A549 (cell line): ENCODE measurements at regions not wholly inside any gene's neighbourhood (a gene's known extent, or its start where the extent isn't known, plus 50 kb on each side); places are given as distances from the start of the nearest gene placed in this dataset.

Experiments used
- ATAC-seq, 2 experiments: fragments of 200-7000 bp in 1 of 2; fragments of >200 bp in 1 of 2; cut with Nextera tagmentation in 1 of 2; cut with Tn5 transposase in 1 of 2; 3 replicates each; pipeline versions ENCODE4 v1.8.0 to v1.9.1; 2018 to 2020; ENCODE audit warnings: mild to moderate bottlenecking in 1 of 2, moderate library complexity in 1 of 2
- CTCF ChIA-PET: fragments of 300-600 bp; sonication (Branson Sonifier 250); formaldehyde crosslinking; extraction: SDS; loops from one replicate; lab custom pipeline; 2021; ENCODE audit warnings: antibody characterized with exemption, inconsistent platforms; lab: Yijun Ruan, JAX
- POLR2A ChIA-PET: fragments of 350-600 bp; formaldehyde crosslinking; extraction: SDS; loops from one replicate; lab custom pipeline; 2021; ENCODE audit warnings: antibody characterized with exemption, inconsistent platforms; lab: Yijun Ruan, JAX
- DNase-seq, 2 experiments: peaks; one replicate each; pipeline versions ENCODE4 v3.0.0 to v3.0.0-alpha.2; 2011 to 2016; ENCODE audit warnings: low read depth in 1 of 2, low spot score in 1 of 2
- FAIRE-seq: peaks from 2 replicates; lab custom pipeline; 2011; peaks lifted over from hg19 to GRCh38; lab: Jason Lieb, UNC
- H3K27ac ChIP-seq, 2 experiments: fragments of >200 bp; sonication (Bioruptor Twin); formaldehyde crosslinking; 3 replicates each; pipeline ENCODE4 v1.5.1; 2016 to 2017
- H3K4me1 ChIP-seq: fragments of >200 bp; sonication (Bioruptor Twin); formaldehyde crosslinking; 3 replicates; pipeline ENCODE4 v1.6.1; 2016
- H3K4me2 ChIP-seq: fragments of >200 bp; sonication (Bioruptor Twin); formaldehyde crosslinking; 3 replicates; pipeline ENCODE4 v1.6.1; 2016
- H3K4me3 ChIP-seq: fragments of >200 bp; sonication (Bioruptor Twin); formaldehyde crosslinking; 3 replicates; pipeline ENCODE4 v1.5.1; 2016
- H3K9me3 ChIP-seq: fragments of >200 bp; sonication (Bioruptor Twin); formaldehyde crosslinking; 3 replicates; pipeline ENCODE4 v1.6.1; 2016
- BCL3 ChIP-seq: fragments of >200 bp; sonication (Bioruptor Twin); formaldehyde crosslinking; IDR thresholded peaks from 3 replicates; pipeline ENCODE4 v1.6.1; 2016
- CBX8 ChIP-seq: fragments of 200-600 bp; sonication (generic); IDR thresholded peaks from 2 replicates; pipeline ENCODE4 v1.6.1; 2016
- FOSL2 ChIP-seq, 2 experiments: fragments of 450-650 bp in 1 of 2; fragments of >200 bp in 1 of 2; sonication (Bioruptor Twin) in 1 of 2; formaldehyde crosslinking; IDR thresholded peaks; 2 replicates each; pipeline versions ENCODE4 v1.5.0 to v1.6.1; 2016 to 2020; ENCODE audit warnings: mild to moderate bottlenecking in 1 of 2, moderate library complexity in 1 of 2
- FOXS1 ChIP-seq: fragments of 250-450 bp; sonication (Bioruptor Pico); IDR thresholded peaks from 2 replicates; pipeline ENCODE4 v1.5.0; 2020; ENCODE audit warnings: mild to moderate bottlenecking, moderate library complexity
- HDAC2 ChIP-seq: fragments of 200-600 bp; sonication (generic); IDR thresholded peaks from 2 replicates; pipeline ENCODE4 v1.6.1; 2016
- HES2 ChIP-seq: fragments of >200 bp; sonication (Bioruptor Twin); formaldehyde crosslinking; IDR thresholded peaks from 2 replicates; pipeline ENCODE4 v1.6.1; 2016
- HEYL ChIP-seq: fragments of 250-450 bp; sonication (Bioruptor Pico); IDR thresholded peaks from 2 replicates; pipeline ENCODE4 v1.8.0; 2021; ENCODE audit warnings: mild to moderate bottlenecking, moderate library complexity
- HMGXB4 ChIP-seq: fragments of 250-450 bp; sonication (Bioruptor Pico); IDR thresholded peaks from 2 replicates; pipeline ENCODE4 v1.5.0; 2021; ENCODE audit warnings: mild to moderate bottlenecking, moderate library complexity, borderline replicate concordance
- JUN ChIP-seq, 2 experiments: fragments of >200 bp; sonication (Bioruptor Twin); formaldehyde crosslinking; IDR thresholded peaks; 2 replicates in 1 of 2; 3 replicates in 1 of 2; pipeline ENCODE4 v1.6.1; 2016 to 2017
- KDM1A ChIP-seq: fragments of 200-600 bp; sonication (generic); IDR thresholded peaks from 2 replicates; pipeline ENCODE4 v1.6.1; 2016; ENCODE audit warnings: low read depth, mild to moderate bottlenecking
- MAZ ChIP-seq: fragments of 150-350 bp; IDR thresholded peaks from 2 replicates; pipeline ENCODE4 v1.6.1; 2014; ENCODE audit warnings: antibody characterized with exemption, low read depth, low read length, borderline replicate concordance
- NFE2L2 ChIP-seq: fragments of 150-350 bp; conservative IDR thresholded peaks from 2 replicates; pipeline ENCODE4 v1.6.1; 2014; ENCODE audit warnings: low read length
- NPAS2 ChIP-seq: fragments of 250-450 bp; sonication (Bioruptor Pico); IDR thresholded peaks from 2 replicates; pipeline ENCODE4 v1.8.0; 2022; ENCODE audit warnings: mild to moderate bottlenecking, moderate library complexity, borderline replicate concordance
- NR3C1 ChIP-seq: fragments of >200 bp; sonication (Bioruptor Twin); formaldehyde crosslinking; IDR thresholded peaks from 3 replicates; pipeline ENCODE4 v1.6.1; 2017
- PHF8 ChIP-seq: fragments of 200-600 bp; sonication (generic); IDR thresholded peaks from 2 replicates; pipeline ENCODE4 v1.6.1; 2016; ENCODE audit warnings: low read depth, mild to moderate bottlenecking, antibody characterized with exemption, moderate library complexity, borderline replicate concordance
- RAD21 ChIP-seq, 2 experiments: fragments of >200 bp in 1 of 2; sonication (Bioruptor Twin) in 1 of 2; formaldehyde crosslinking in 1 of 2; IDR thresholded peaks in 1 of 2; conservative IDR thresholded peaks in 1 of 2; 2 replicates in 1 of 2; 3 replicates in 1 of 2; pipeline ENCODE4 v1.6.1; 2012 to 2018; ENCODE audit warnings: inconsistent platforms in 1 of 2
- RARB ChIP-seq: fragments of 250-450 bp; sonication (Bioruptor Pico); IDR thresholded peaks from 2 replicates; pipeline ENCODE4 v1.8.0; 2021; ENCODE audit warnings: mild to moderate bottlenecking, moderate library complexity
- RFX5 ChIP-seq: fragments of 450-650 bp; IDR thresholded peaks from 2 replicates; pipeline ENCODE4 v1.7.1; 2014; ENCODE audit warnings: antibody characterized with exemption, mild to moderate bottlenecking, moderate library complexity
- RNF2 ChIP-seq: fragments of 200-600 bp; sonication (generic); IDR thresholded peaks from 2 replicates; pipeline ENCODE4 v1.6.1; 2016; ENCODE audit warnings: low read depth, mild to moderate bottlenecking, antibody characterized with exemption, moderate library complexity, borderline replicate concordance
- SREBF2 ChIP-seq: fragments of 450-650 bp; IDR thresholded peaks from 2 replicates; pipeline ENCODE4 v1.6.1; 2014; ENCODE audit warnings: mild to moderate bottlenecking, moderate library complexity
- TP53 ChIP-seq: fragments of 250-450 bp; sonication (Bioruptor Pico); IDR thresholded peaks from 2 replicates; pipeline ENCODE4 v1.5.0; 2021; ENCODE audit warnings: mild to moderate bottlenecking, moderate library complexity
- ZSCAN20 ChIP-seq: fragments of 250-450 bp; sonication (Bioruptor Pico); IDR thresholded peaks from 2 replicates; pipeline ENCODE4 v1.8.0; 2022; ENCODE audit warnings: mild to moderate bottlenecking, moderate library complexity
- WGBS: methylation state at CpG from one replicate; pipeline ENCODE4 v1.1.6; 2017; ENCODE audit errors: missing lambda C conversion rate; 5-methylcytosine and 5-hydroxymethylcytosine counted together

GRCh38 chr3:8283193-8283592, 218.4 kb upstream of the LMCD1 start (continued):
- TF ChIP-seq FOSL2 (IDR thresholded peaks at IDR 0.05) (no peak), FOSL2 (CRISPR knock-in tag; IDR thresholded peaks at IDR 0.05) (no peak), FOXS1 (CRISPR knock-in tag) (no peak), NFE2L2 (no peak)

GRCh38 chr3:8286086-8286485, 215.5 kb upstream of the LMCD1 start:
- Histone ChIP-seq H3K4me3 (no peak overlapping the region), H3K4me1 (peaks cover 11% of the 10 kb centered on the region; the same call in 1 of the 3 replicates), H3K27ac (no peak overlapping the region), H3K4me2 (no peak overlapping the region), H3K9me3 (no peaks in the 10 kb centered on the region)
- ATAC-seq (no peak), DNase-seq (no peak), FAIRE-seq (no peak)
- 86% methylated on average over 5 of the region's 5 CpGs for WGBS
- TF ChIP-seq RAD21 (conservative IDR thresholded peaks at IDR 0.05 in 1 of 2, IDR thresholded peaks at IDR 0.05 in 1 of 2): no peak
- no peak for TF ChIP-seq RARB (CRISPR knock-in tag)
- TF ChIP-seq HDAC2: no peak
- TF ChIP-seq RNF2: no peak
- TF ChIP-seq ZSCAN20 (CRISPR knock-in tag): no peak
- TF ChIP-seq JUN (IDR thresholded peaks at IDR 0.05): no peak
- no peak for TF ChIP-seq HES2
- no peak for TF ChIP-seq KDM1A
- no peak for TF ChIP-seq NR3C1
- TF ChIP-seq SREBF2: no peak
- no peak for TF ChIP-seq NPAS2 (CRISPR knock-in tag)
- no peak for TF ChIP-seq TP53 (CRISPR knock-in tag)
- no peak for TF ChIP-seq HEYL (CRISPR knock-in tag)
- TF ChIP-seq PHF8: no peak
- no peak for TF ChIP-seq BCL3
- TF ChIP-seq MAZ: no peak
- no peak for TF ChIP-seq CBX8
- TF ChIP-seq NFE2L2: no peak
- no peak for TF ChIP-seq RFX5
- POLR2A ChIA-PET: no interaction called here
- CTCF ChIA-PET: interaction anchor here (2.6 kb wide), 1 partner anchor 16 kb away, joined by 7 read pairs; no protein-coding TSS in a partner anchor

GRCh38 chr3:8286749-8287148, 214.9 kb upstream of the LMCD1 start:
- POLR2A ChIA-PET: no interaction called here
- ATAC-seq: no peak
- H3K9me3 ChIP-seq: no peaks in the 10 kb centered on the region
- no peak overlapping the region for H3K4me2 ChIP-seq
- H3K27ac ChIP-seq: no peak overlapping the region
- DNase-seq: no peak
- TF ChIP-seq HMGXB4 (CRISPR knock-in tag): no peak
- TF ChIP-seq SREBF2: no peak
- TF ChIP-seq, all 56 proteins: peak for 0
- Histone ChIP-seq H3K4me3 (no peak overlapping the region), H3K4me1 (peaks cover 11% of the 10 kb centered on the region; the same call in 1 of the 3 replicates)
- CTCF ChIA-PET: no interaction called here
- no peak for FAIRE-seq
